Activated naive CD4-positive, alpha-beta T cell treated with anti-CD3 and anti-CD28 coated beads for 36 hours (primary cell): ENCODE measurements at regions not wholly inside any gene's neighbourhood (a gene's known extent, or its start where the extent isn't known, plus 50 kb on each side); places are given as distances from the start of the nearest gene placed in this dataset.
"Not testable (repeated sequence)": the region's sequence is repeated elsewhere in the genome, so short reads cannot be mapped to it uniquely, and the experiment has no call there.

ENCODE experiments used
- CTCF ChIA-PET: fragments of 350-600 bp; sonication (Branson Sonifier 250); formaldehyde crosslinking; loops from one replicate; lab custom pipeline; 2021; ENCODE audit warnings: antibody characterized with exemption; lab: Charles Lee
- DNase-seq: peaks from one replicate; pipeline ENCODE4 v3.0.0-alpha.2; 2020
- H3K27ac Mint-ChIP-seq: one replicate; pipeline ENCODE4 v1.8.0; 2021; ENCODE audit warnings: mild to moderate bottlenecking, mixed read lengths
- H3K27me3 Mint-ChIP-seq: one replicate; pipeline ENCODE4 v1.8.0; 2021; ENCODE audit warnings: low read depth, mixed read lengths
- H3K36me3 Mint-ChIP-seq: one replicate; pipeline ENCODE4 v1.8.0; 2021; ENCODE audit warnings: low read depth, mixed read lengths
- H3K4me1 Mint-ChIP-seq: one replicate; pipeline ENCODE4 v1.8.0; 2021; ENCODE audit warnings: low read depth, mixed read lengths
- H3K4me3 Mint-ChIP-seq: one replicate; pipeline ENCODE4 v1.8.0; 2021; ENCODE audit warnings: mild to moderate bottlenecking, moderate library complexity, mixed read lengths
- H3K9me3 Mint-ChIP-seq: one replicate; pipeline ENCODE4 v1.8.0; 2021; ENCODE audit warnings: mixed read lengths
- intact Hi-C: fragments of 100-400 bp; cut with micrococcal nuclease; formaldehyde crosslinking; loops from one replicate; pipeline ENCODE4 v1.15.1; 2023

DNA sequence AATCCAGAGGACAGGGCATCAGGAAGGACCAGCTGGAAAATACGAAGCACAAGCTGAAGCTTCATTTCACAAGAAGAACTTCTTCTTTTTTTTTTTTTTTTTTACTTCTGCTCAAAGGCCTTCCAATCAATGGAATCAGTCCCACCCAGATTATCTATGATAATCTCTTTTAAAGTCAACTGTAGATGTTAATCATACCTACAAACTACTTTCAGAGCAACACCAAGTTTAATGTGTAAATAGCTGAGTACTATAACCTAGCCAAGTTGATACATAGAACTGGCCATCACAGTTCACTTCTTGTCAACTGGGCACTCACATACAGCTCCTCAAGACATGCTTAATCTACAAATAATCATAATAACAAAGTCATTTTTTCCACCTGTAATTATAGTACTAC lies 1645.9 kb upstream of the CELF4 start:
- Mint-ChIP-seq H3K4me3 (no peak overlapping the region), H3K27ac (no peak overlapping the region), H3K36me3 (no peaks in the 10 kb centered on the region), H3K9me3 (peaks cover 9% of the 10 kb centered on the region), H3K4me1 (no peaks in the 10 kb centered on the region), H3K27me3 (no peaks in the 10 kb centered on the region)
- DNase-seq, result no peak
- intact Hi-C loops, result no loop called here
- CTCF ChIA-PET, result no interaction called here

DNA sequence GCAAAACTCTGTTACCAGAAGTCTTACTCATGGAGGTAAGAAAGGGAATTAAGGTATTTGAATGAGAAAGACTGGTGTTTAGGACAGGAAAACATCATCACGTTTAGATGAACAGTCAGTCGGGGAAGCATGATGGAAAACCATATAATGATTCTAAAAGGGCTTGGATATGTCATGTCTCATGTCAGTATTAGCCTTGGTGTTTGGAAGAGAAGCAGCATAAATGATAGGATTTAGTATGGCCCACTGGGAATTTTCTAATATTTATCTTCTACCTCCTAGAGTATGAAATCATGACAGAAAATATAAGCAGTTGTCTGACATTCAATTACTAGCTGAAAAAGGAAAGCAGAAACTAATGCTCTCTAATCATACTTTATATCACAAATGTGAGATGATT lies 1643.6 kb upstream of the CELF4 start:
- no peaks in the 10 kb centered on the region for H3K4me1 Mint-ChIP-seq
- CTCF ChIA-PET, result no interaction called here
- H3K27ac Mint-ChIP-seq, result no peak overlapping the region
- DNase-seq, result no peak
- intact Hi-C loops, result no loop called here
- H3K27me3 Mint-ChIP-seq, result no peaks in the 10 kb centered on the region
- peaks cover 4% of the 10 kb centered on the region for H3K9me3 Mint-ChIP-seq
- no peaks in the 10 kb centered on the region for H3K36me3 Mint-ChIP-seq
- no peak overlapping the region for H3K4me3 Mint-ChIP-seq

DNA sequence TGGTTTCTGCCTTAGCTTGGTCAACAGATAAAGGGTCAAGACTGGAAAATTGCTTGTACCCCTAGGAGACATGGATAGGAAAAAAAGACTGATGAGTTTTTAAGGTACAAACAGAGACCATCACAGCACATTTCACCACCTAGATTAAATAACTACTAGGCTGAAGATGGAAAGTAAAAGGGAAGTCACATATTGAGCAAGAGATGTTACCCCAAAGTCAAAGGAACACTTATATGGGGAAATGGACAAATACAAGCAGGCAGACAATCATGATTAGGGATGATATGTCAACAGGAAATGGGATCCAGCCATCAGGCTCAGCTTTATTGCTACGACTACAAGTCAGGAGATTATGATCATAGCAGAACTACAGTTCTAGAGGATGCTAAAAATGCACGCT lies 1643.1 kb upstream of the CELF4 start:
- DNase-seq, result no peak
- Mint-ChIP-seq H3K36me3 (no peaks in the 10 kb centered on the region), H3K4me1 (no peaks in the 10 kb centered on the region), H3K27ac (no peak overlapping the region), H3K4me3 (no peak overlapping the region), H3K27me3 (no peaks in the 10 kb centered on the region), H3K9me3 (peaks cover 4% of the 10 kb centered on the region)
- CTCF ChIA-PET, result no interaction called here
- intact Hi-C loops, result no loop called here

DNA sequence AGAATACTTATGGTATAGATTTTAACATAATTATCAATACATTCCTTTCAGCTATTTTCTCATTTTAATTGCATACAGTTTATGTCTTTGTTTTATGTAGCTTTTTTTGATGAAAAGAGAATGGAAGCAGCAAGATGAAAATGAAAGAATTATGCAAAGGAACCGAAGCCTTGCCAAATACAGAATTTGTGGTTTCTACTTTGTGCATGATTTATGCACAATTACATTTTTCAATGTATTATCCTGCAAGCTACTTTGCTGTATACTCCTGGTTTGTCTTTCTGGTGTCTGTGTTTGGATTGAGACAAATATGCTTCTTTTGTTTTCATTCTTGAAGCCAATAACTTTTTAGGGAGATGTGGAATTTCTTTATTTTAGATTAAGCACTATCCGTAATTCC lies 1642.6 kb upstream of the CELF4 start:
- intact Hi-C loops, result no loop called here
- DNase-seq, result no peak
- H3K36me3 Mint-ChIP-seq, result no peaks in the 10 kb centered on the region
- H3K4me1 Mint-ChIP-seq, result no peaks in the 10 kb centered on the region
- no peaks in the 10 kb centered on the region for H3K27me3 Mint-ChIP-seq
- peaks cover 4% of the 10 kb centered on the region for H3K9me3 Mint-ChIP-seq
- CTCF ChIA-PET, result interaction anchor here (0.7 kb wide), 1 partner anchor 116 kb away, joined by 4 read pairs; no protein-coding TSS in a partner anchor
- H3K27ac Mint-ChIP-seq, result no peak overlapping the region
- no peak overlapping the region for H3K4me3 Mint-ChIP-seq

DNA sequence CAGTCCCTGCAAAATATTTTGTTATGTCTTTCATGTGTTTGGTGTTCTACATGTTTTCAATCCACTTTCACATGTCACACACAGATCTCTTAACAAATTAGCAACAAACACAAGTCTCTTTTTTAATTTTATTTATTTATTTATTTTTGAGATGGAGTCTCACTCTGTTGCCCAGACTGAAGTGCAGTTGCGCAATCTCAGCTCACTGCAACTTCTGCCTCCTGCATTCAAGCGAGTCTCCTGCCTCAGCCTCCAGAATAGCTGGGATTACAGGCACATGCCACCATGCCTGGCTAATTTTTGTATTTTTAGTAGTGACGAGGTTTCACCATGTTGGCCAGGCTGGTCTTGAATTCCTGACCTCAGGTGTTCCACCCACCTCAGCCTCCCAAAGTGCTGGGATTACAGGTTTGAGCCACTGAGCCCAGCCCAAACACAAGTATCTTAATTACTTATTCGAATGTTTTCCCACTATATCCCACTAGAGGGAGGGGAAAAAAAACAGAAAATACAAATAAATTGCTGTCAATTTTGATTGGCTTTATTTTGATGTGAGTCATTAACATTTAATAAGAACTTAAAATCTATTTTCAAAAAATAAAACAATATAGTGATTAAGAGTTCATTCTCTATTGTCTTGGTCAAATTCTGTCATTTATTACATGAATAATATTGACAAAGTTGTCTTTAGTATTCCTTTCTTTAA lies 1641.0 kb upstream of the CELF4 start:
- H3K36me3 Mint-ChIP-seq, intact Hi-C loops, H3K4me1 Mint-ChIP-seq, H3K27ac Mint-ChIP-seq, H3K4me3 Mint-ChIP-seq, CTCF ChIA-PET, H3K27me3 Mint-ChIP-seq, DNase-seq, H3K9me3 Mint-ChIP-seq: not testable (repeated sequence)

DNA sequence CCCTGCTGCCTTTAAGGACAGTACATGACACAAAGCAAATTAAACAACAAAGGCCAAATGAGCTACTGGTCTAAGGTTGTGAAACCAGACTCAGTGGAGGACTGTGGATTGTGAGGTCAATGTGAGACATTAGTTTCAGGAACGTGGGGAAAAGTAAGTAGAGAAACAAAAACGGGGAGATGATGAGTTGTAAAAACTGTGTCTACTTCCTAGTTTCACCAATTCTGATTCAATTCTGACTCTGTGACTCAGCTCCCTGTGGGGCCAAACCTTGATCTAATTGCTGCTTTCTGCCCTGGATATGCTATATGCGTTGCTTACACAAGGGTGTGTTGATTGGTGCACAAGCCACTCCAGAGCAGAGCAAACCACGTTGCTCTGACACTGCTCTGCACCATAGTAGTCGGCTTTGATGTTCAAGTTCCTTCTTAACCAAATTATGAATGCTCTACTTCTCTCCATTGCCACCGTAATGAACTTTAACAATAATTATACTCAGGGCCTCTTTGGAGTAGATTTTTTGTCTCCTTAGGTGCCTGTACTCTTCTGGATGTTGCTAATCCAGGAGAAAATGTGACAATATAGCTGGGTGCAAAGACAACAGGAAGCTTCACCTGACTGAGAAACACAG lies 1640.1 kb upstream of the CELF4 start:
- DNase-seq, result no peak
- CTCF ChIA-PET, result no interaction called here
- no peak overlapping the region for H3K27ac Mint-ChIP-seq

DNA sequence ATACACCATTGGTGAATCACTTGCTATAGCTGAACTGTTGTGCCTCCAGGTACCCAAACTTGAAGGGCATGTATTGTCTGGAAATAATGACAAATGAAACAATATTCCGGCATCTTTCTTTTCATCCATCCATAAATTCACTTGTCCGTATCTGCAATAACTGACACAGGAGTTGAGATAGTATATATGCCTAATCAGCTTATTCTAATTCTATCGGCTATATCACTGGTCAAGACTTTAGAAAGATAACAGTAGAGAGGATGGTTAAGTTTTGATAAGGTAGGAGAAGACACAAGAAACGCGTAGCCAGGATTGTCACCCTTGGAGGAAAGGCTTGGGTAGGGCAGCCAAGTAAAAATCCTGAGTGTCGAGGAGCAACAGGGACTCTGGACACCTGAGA lies 1634.6 kb upstream of the CELF4 start:
- H3K36me3 Mint-ChIP-seq, result no peaks in the 10 kb centered on the region
- no peaks in the 10 kb centered on the region for H3K4me1 Mint-ChIP-seq
- intact Hi-C loops, result no loop called here
- H3K9me3 Mint-ChIP-seq, result no peaks in the 10 kb centered on the region
- no peak overlapping the region for H3K4me3 Mint-ChIP-seq
- H3K27ac Mint-ChIP-seq, result no peak overlapping the region
- no peak for DNase-seq
- CTCF ChIA-PET, result no interaction called here
- no peaks in the 10 kb centered on the region for H3K27me3 Mint-ChIP-seq

More for the DNA sequence above, 1640.1 kb upstream of the CELF4 start:
- intact Hi-C loops, result no loop called here
- Mint-ChIP-seq H3K27me3 (no peaks in the 10 kb centered on the region), H3K36me3 (no peaks in the 10 kb centered on the region), H3K4me3 (no peak overlapping the region), H3K9me3 (no peaks in the 10 kb centered on the region), H3K4me1 (no peaks in the 10 kb centered on the region)

DNA sequence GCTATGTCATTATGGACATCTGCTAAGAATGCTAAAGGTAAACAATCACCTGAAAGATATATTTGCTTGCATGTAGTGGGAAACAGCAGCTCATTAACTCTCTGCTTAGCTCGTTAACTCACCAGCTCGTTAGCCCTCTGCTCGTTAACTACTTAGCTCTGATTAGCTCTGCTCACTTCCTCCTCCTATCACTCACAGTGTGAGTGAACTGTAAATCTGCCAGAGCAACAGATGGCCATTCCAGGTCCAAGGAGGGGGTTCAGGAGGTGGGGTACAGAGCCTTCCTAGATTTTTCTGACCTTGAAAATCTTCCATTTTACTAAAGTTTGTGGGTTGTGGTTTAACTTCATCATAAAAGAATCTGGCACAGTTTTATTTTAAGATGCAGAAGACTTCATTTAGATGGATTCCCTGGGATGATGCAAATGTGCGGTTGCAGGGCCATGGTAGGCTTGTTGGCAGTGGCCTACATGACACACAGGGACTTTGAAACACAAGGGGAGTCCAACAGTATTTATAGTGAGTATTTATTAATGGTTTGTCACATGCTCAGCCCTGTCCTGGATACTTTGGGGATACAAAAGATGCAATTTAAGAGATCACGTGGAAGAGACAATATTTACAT lies 1633.7 kb upstream of the CELF4 start:
- CTCF ChIA-PET, result no interaction called here
- no peak for DNase-seq
- Mint-ChIP-seq H3K9me3 (no peaks in the 10 kb centered on the region), H3K4me3 (no peak overlapping the region), H3K36me3 (no peaks in the 10 kb centered on the region), H3K27ac (no peak overlapping the region), H3K4me1 (no peaks in the 10 kb centered on the region), H3K27me3 (no peaks in the 10 kb centered on the region)
- intact Hi-C loops, result no loop called here

DNA sequence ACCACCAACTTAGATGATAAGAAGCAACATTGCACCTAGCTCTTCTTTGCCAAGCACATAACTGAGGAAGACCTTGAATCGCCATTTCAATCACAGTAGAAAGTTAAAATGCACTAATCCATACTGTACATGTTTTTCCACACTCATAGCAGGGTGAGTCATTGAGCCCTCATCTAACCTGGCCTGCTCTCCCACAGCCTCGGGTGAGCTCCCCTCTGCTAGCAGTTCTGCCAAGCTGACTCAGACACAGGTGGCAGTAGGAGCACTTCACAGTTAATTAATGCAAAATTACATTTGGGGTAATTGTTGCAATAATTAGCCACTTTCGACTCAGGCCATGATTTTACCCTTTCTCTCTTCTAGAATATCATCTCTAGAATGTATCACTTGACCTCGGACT lies 1632.8 kb upstream of the CELF4 start:
- no peaks in the 10 kb centered on the region for H3K36me3 Mint-ChIP-seq
- no peaks in the 10 kb centered on the region for H3K9me3 Mint-ChIP-seq
- no peak overlapping the region for H3K4me3 Mint-ChIP-seq
- intact Hi-C loops, result no loop called here
- CTCF ChIA-PET, result no interaction called here
- H3K27ac Mint-ChIP-seq, result no peak overlapping the region
- no peaks in the 10 kb centered on the region for H3K4me1 Mint-ChIP-seq
- no peak for DNase-seq
- H3K27me3 Mint-ChIP-seq, result no peaks in the 10 kb centered on the region

DNA sequence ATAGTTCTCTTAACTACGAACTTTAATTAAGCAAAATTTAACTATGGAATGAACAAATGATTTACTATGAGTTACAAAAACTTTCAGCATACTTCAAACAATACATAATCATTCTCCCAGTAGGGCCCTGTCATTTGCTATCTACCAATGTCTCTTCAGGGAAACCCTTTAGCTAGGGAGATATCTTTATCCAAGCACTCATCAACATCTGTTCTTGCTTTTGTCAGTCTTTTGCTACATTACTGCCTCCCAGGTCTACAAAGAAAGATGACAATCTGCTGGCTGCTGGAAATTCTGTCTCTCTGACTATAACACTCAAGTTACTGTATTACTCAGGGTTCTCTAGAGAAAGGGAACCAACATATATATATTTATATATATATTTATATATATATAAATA lies 1626.3 kb upstream of the CELF4 start:
- intact Hi-C loops, result no loop called here
- DNase-seq, result no peak
- H3K9me3 Mint-ChIP-seq, result peaks cover 1% of the 10 kb centered on the region
- H3K4me3 Mint-ChIP-seq, result no peak overlapping the region
- no peaks in the 10 kb centered on the region for H3K27me3 Mint-ChIP-seq
- H3K4me1 Mint-ChIP-seq, result no peaks in the 10 kb centered on the region
- no peaks in the 10 kb centered on the region for H3K36me3 Mint-ChIP-seq
- H3K27ac Mint-ChIP-seq, result no peak overlapping the region
- CTCF ChIA-PET, result no interaction called here

DNA sequence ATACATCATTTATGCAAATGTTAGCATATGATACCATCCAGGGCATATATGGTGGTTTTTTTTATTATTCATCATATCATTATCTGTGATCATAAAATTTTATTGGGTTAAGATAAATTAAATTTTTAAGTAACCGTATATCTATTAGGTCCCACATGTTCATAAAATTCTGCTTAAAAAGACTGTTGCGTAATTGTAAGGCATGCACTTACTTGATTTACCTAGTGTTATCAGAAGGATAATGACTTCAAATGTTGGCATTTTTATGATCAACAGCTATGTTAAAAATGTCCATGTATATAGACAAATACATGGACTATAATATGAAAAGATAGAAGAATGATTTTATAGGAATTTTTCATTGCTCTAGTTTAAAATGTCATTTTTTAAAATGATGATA lies 1625.5 kb upstream of the CELF4 start:
- Mint-ChIP-seq H3K9me3 (peaks cover 1% of the 10 kb centered on the region), H3K27me3 (no peaks in the 10 kb centered on the region), H3K36me3 (no peaks in the 10 kb centered on the region), H3K4me1 (no peaks in the 10 kb centered on the region), H3K27ac (no peak overlapping the region), H3K4me3 (no peak overlapping the region)
- no peak for DNase-seq
- intact Hi-C loops, result no loop called here
- CTCF ChIA-PET, result no interaction called here

DNA sequence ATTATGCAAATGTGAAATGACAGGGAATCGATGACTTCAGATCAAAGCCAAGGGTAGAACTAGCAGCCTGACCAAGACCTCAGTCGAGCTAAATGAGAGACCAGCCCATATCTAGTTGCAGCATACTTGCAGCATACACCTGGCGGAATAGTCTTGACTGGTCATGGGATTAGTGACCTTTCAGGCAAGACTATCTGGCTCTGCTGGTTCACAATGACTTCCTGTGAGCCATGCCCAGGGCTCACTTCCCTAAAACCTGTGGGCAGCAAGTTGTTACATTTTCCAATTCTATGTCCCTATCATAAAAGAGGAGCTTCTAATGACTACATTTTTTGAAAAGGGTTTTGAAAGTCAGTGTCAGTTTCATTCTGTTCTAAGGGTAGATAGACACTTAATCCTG lies 1624.9 kb upstream of the CELF4 start:
- Mint-ChIP-seq H3K27ac (no peak overlapping the region), H3K4me1 (no peaks in the 10 kb centered on the region), H3K9me3 (peaks cover 3% of the 10 kb centered on the region), H3K36me3 (no peaks in the 10 kb centered on the region), H3K27me3 (no peaks in the 10 kb centered on the region), H3K4me3 (no peak overlapping the region)
- intact Hi-C loops, result no loop called here
- CTCF ChIA-PET, result no interaction called here
- DNase-seq, result no peak

DNA sequence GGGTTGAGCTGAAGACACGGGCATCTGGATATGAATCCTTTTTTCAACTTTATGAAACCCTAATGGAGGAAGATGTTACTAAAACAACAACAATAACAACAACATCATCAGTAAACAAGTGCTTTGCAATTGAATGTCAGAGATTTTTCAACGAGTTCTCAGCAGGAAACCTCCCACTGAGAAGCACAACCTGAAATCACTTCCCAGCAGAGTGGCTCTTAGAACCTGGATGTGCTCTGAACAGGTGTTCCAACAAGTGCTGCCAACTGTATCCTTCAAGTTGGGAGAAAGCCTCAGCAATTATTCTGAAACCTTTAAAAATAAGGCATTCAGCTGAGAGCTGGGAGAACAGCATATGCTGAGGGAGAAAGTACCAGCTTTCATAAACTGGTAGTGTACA lies 1622.7 kb upstream of the CELF4 start:
- Mint-ChIP-seq H3K9me3 (peaks cover 4% of the 10 kb centered on the region), H3K4me1 (no peaks in the 10 kb centered on the region), H3K36me3 (no peaks in the 10 kb centered on the region), H3K27me3 (no peaks in the 10 kb centered on the region), H3K27ac (no peak overlapping the region), H3K4me3 (no peak overlapping the region)
- CTCF ChIA-PET, result no interaction called here
- no peak for DNase-seq
- intact Hi-C loops, result no loop called here
